CD4-positive, alpha-beta T cell (primary cell): ENCODE measurements at regions not wholly inside any gene's neighbourhood (a gene's known extent, or its start where the extent isn't known, plus 50 kb on each side); places are given as distances from the start of the nearest gene placed in this dataset.

ENCODE experiments used
- ATAC-seq: fragments of 200-7000 bp; cut with Tn5 transposase; one replicate; pipeline ENCODE4 v1.10.0; 2022; ENCODE audit warnings: mild to moderate bottlenecking; ENCODE audit not compliant: poor library complexity
- CTCF ChIA-PET: fragments of 350-600 bp; sonication (Branson Sonifier 250); formaldehyde crosslinking; loops from one replicate; lab custom pipeline; 2021; ENCODE audit warnings: antibody characterized with exemption, inconsistent platforms; lab: Charles Lee
- POLR2A ChIA-PET: fragments of 350-600 bp; sonication (Branson Sonifier 250); formaldehyde crosslinking; loops from one replicate; lab custom pipeline; 2021; ENCODE audit warnings: antibody characterized with exemption, inconsistent platforms; lab: Charles Lee
- DNase-seq, 14 experiments: peaks; one replicate each; pipeline ENCODE4 v3.0.0-alpha.2; 2013 to 2020; ENCODE audit warnings: mixed read lengths in 2 of 14
- H3K27ac ChIP-seq, 2 donors: one replicate each; pipeline versions ENCODE4 v1.5.1 to v1.7.0; 2013; ENCODE audit warnings: low read length in 2 of 2, low read depth in 1 of 2, mild to moderate bottlenecking in 1 of 2
- H3K27me3 ChIP-seq, 2 experiments: 1 replicate in 1 of 2; 2 replicates in 1 of 2; pipeline versions ENCODE4 v1.6.1 to v1.7.0; 2013; ENCODE audit warnings: low read length in 2 of 2, control low read depth in 1 of 2, mild to moderate bottlenecking in 1 of 2, moderate library complexity in 1 of 2; ENCODE audit not compliant: insufficient read depth in 2 of 2, control insufficient read depth in 1 of 2
- H3K36me3 ChIP-seq: one replicate; pipeline ENCODE4 v1.6.1; 2013; ENCODE audit warnings: low read length, control low read depth; ENCODE audit not compliant: insufficient read depth
- H3K4me1 ChIP-seq: one replicate; pipeline ENCODE4 v1.6.1; 2013; ENCODE audit warnings: low read length, control low read depth; ENCODE audit not compliant: insufficient read depth
- H3K4me3 ChIP-seq: one replicate; pipeline ENCODE4 v1.5.1; 2013; ENCODE audit warnings: mild to moderate bottlenecking, low read length, moderate library complexity
- H3K9me3 ChIP-seq, 2 experiments: 1 replicate in 1 of 2; 2 replicates in 1 of 2; pipeline versions ENCODE4 v1.6.1 to v1.7.0; 2013; ENCODE audit warnings: low read length in 2 of 2, mild to moderate bottlenecking in 2 of 2, control low read depth in 1 of 2, moderate library complexity in 1 of 2; ENCODE audit not compliant: control insufficient read depth in 1 of 2, insufficient read depth in 1 of 2
- H3K27ac Mint-ChIP-seq: one replicate; pipeline ENCODE4 v1.8.0; 2020; ENCODE audit warnings: mixed read lengths
- H3K27me3 Mint-ChIP-seq: one replicate; pipeline ENCODE4 v1.8.0; 2021; ENCODE audit warnings: mixed read lengths
- H3K36me3 Mint-ChIP-seq: one replicate; pipeline ENCODE4 v1.8.0; 2021; ENCODE audit warnings: low read depth, mixed read lengths
- H3K4me1 Mint-ChIP-seq: one replicate; pipeline ENCODE4 v1.8.0; 2021; ENCODE audit warnings: low read depth, mixed read lengths
- H3K4me3 Mint-ChIP-seq: one replicate; pipeline ENCODE4 v1.8.0; 2020; ENCODE audit warnings: mild to moderate bottlenecking, mixed read lengths
- H3K9me3 Mint-ChIP-seq: one replicate; pipeline ENCODE4 v1.8.0; 2020; ENCODE audit warnings: mixed read lengths
- CTCF ChIP-seq: fragments of 200-600 bp; IDR thresholded peaks from one replicate; pipeline ENCODE4 v1.8.0; 2022; ENCODE audit warnings: antibody characterized with exemption, mild to moderate bottlenecking
- intact Hi-C, 2 experiments: fragments of 100-400 bp; cut with DNase I in 1 of 2; cut with micrococcal nuclease in 1 of 2; formaldehyde crosslinking; loops; one replicate each; pipeline versions ENCODE4 v1.15.1 to v1.9.0; 2023 to 2025; cut with DNase I, micrococcal nuclease

DNA sequence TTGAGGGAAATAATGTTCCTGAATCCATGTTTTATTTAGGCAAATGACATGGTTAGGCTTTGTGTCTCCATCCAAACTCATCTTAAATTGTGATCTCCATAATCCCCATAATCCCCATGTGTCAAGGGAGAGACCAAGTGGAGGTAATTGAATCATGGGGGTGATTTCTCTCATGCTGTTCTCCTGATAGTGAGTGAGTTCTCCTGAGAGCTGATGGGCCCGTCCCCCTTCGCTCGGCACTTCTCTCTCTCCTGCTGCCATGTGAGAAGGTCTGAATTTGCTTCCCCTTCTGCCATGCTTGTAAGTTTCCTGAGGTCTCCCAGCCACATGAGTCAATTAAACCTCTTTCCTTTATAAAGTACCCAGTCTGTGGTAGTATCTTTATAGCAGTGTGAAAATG is 563.0 kb upstream of the NR3C2 start:
- Histone ChIP-seq H3K27me3 (no peaks in the 10 kb centered on the region), H3K4me3 (no peak overlapping the region), H3K27ac (no peak overlapping the region), H3K36me3 (no peaks in the 10 kb centered on the region), H3K4me1 (no peaks in the 10 kb centered on the region), H3K9me3 (no peaks in the 10 kb centered on the region)
- TF ChIP-seq CTCF = no peak
- POLR2A ChIA-PET = no interaction called here
- Mint-ChIP-seq H3K9me3 (no peaks in the 10 kb centered on the region), H3K4me3 (no peak overlapping the region), H3K27ac (no peak overlapping the region), H3K27me3 (peaks cover 4% of the 10 kb centered on the region), H3K36me3 (no peaks in the 10 kb centered on the region), H3K4me1 (no peaks in the 10 kb centered on the region)
- no peak for ATAC-seq
- no peak for DNase-seq
- intact Hi-C loops = no loop called here
- CTCF ChIA-PET = no interaction called here

DNA sequence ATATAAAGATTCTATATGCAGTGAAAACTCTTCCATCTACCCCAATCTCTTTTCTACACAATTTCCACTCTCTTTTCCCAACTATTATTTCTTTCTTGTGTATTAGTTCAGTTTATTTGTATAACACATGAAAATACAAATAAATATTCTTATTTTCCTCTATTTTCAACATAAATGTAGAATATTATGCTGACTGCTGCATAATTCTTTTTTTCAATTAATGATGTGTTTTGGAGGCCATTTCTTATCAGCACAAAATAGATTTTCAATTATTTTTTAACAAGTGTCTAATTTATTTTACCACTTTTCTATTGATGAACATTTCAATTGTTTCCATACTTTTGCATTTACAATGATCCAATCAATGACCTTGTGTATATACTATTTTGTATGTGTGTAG is 557.7 kb upstream of the NR3C2 start:
- TF ChIP-seq CTCF = no peak
- Mint-ChIP-seq H3K9me3 (no peaks in the 10 kb centered on the region), H3K27me3 (no peaks in the 10 kb centered on the region)

GRCh38 chr4:148998719-148999118 is 556.5 kb upstream of the NR3C2 start:
- ATAC-seq (no peak), DNase-seq (no peak)
- Mint-ChIP-seq H3K4me3 (no peak overlapping the region), H3K27ac (no peak overlapping the region), H3K27me3 (no peaks in the 10 kb centered on the region), H3K9me3 (no peaks in the 10 kb centered on the region), H3K36me3 (no peaks in the 10 kb centered on the region), H3K4me1 (no peaks in the 10 kb centered on the region)
- no peak for TF ChIP-seq CTCF
- H3K27me3 ChIP-seq = no peaks in the 10 kb centered on the region
- no peaks in the 10 kb centered on the region for H3K9me3 ChIP-seq
- ChIA-PET POLR2A (no interaction called here), CTCF (no interaction called here)
- no peak overlapping the region for H3K27ac ChIP-seq
- H3K4me3 ChIP-seq = no peak overlapping the region
- H3K4me1 ChIP-seq = no peaks in the 10 kb centered on the region
- no peaks in the 10 kb centered on the region for H3K36me3 ChIP-seq
- intact Hi-C loops = no loop called here

More for the DNA sequence above, 557.7 kb upstream of the NR3C2 start:
- DNase-seq (no peak), ATAC-seq (no peak)
- Histone ChIP-seq H3K27ac (no peak overlapping the region), H3K4me1 (no peaks in the 10 kb centered on the region), H3K36me3 (no peaks in the 10 kb centered on the region), H3K4me3 (no peak overlapping the region), H3K9me3 (no peaks in the 10 kb centered on the region), H3K27me3 (no peaks in the 10 kb centered on the region)
- no peaks in the 10 kb centered on the region for H3K36me3 Mint-ChIP-seq
- POLR2A ChIA-PET = no interaction called here
- CTCF ChIA-PET = no interaction called here
- no peak overlapping the region for H3K27ac Mint-ChIP-seq
- intact Hi-C loops = no loop called here
- H3K4me1 Mint-ChIP-seq = no peaks in the 10 kb centered on the region
- no peak overlapping the region for H3K4me3 Mint-ChIP-seq
